COLO668 (cell line): ENCODE measurements at regions not wholly inside any gene's neighbourhood (a gene's known extent, or its start where the extent isn't known, plus 50 kb on each side); places are given as distances from the start of the nearest gene placed in this dataset.

Experiments used
- DNase-seq: peaks from one replicate; lab custom pipeline; 2025; ENCODE audit not compliant: unreplicated experiment; lab: John Stamatoyannopoulos, UW

GRCh38 chr16:76226011-76226410 lies 51.2 kb upstream of the CNTNAP4 start:
- no peak for DNase-seq

GRCh38 chr16:76226481-76226880 lies 50.7 kb upstream of the CNTNAP4 start:
- DNase-seq: no peak
